SW 1271 (cell line): ENCODE measurements at regions not wholly inside any gene's neighbourhood (a gene's known extent, or its start where the extent isn't known, plus 50 kb on each side); places are given as distances from the start of the nearest gene placed in this dataset.

Experiments used
- DNase-seq, 2 experiments: peaks; one replicate each; lab custom pipeline; 2025; lab: John Stamatoyannopoulos, UW

DNA sequence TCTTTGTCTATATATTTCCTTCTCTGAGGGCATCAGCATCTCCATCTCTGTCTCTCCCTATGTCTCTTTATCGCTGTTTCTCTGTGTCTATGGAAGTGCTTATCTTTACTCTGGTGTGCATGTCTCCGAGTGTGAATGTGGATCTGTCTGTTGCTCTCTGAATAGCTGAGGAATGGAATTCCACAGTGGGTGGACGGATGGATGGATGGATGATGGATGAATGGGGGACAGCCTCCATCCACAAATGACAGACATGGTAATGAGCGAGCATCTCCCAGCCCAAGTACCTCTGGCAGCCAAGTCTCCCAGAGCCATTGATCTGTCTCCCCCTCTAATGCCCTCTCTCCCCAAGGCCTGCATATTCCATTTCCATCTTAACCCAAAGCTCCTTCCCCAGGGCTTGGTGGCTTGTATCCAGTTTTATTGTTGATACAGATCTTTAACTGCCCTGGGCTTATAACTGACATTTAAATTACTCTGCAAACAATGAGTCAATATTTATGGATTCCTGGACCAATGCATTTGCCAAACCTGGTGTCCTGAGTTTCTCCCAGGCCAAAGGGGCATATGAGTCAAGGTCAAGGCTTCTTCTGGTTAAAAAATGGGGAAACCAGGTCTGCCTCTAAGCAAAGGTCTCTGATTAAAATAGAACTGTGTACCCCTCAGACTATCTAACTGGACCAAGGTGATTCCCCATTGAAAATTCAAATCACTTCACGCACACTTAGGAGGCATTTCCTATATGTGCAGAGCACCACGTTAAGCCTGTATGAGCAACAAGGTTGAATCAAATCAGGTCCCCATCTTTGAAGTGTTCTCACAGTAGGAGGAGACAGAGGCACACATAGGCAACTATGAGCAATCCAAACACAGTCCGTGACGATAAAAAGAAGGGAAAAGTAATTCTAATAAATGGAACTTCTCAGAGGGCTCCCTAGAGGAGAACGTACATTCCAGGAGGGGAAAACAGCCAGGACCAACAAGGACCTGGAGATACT, 109.9 kb downstream of the TLE3 start:
- no peak for DNase-seq

DNA sequence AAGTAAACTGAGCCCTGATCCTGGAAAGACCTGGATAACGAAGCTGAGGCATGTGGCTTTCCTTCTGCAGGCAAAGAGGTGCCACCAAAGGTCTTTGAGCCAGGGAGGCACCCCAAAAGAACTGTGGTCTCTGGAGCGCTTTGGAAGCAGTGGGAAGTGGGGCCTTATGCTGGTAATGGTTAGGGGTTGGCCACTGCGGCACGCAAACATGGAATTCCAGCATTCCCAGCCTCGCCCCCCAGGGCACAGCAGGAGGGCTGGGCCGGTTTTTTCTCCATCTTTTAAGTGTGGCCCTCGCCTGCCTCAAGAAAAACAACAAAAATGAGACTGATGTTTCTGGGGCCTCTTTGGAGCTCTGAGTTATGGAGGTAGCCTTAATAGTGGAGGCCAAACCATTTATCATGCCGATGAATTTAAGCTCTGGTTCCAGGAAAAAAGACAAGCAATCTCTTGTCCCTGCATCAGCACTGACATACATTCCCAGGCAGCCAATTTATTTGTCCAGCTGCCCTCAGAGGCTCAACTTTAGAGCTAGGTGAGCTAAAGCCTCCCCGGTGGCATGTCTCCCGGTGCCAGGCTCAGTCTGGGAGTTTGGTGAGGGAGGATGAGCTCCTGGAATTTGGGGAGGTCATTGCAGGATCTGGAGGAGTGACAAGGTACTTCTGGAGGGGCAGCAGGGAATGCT, 109.0 kb downstream of the TLE3 start:
- no peak for DNase-seq

DNA sequence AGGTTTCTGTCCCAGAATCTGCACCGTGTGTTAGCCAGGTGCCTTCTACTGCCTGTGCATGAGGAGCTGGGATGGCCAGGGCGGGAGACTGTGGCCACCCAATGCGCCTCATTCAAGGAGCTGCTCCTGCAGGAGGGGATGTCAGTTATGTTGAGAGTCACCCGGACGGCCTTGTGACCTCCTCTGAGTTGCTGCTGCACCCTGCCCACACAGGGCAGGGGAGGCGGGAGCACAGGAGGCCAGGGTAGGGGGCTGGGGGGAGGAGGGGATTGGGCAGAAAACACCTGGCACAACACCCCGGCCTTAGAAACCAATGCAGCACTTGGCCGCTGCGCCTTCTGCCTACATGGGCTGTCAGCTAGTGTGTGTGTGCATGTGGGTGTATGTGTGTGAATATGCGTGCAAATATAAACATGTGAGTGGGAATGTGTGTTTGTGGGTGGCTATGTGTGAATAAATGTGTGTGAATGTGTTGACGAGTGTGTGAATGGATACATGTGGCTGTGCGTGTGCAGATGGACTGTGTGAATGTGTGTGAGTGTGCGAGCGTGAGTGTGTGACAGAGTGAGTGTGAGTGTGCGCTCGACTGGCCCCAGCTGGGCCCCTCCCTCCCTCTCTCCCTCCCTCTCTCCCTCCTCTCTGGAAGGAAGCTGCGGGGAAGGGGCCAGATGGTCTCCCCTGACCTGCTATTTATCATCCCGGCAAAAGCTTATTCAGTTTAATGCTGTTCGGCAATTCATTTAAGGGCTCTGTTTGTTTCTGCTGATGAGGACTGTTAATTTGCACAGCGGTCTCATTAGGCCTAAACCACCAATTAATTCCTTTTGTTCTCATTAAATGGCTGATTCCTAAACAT, 106.9 kb downstream of the TLE3 start:
- no peak for DNase-seq

DNA sequence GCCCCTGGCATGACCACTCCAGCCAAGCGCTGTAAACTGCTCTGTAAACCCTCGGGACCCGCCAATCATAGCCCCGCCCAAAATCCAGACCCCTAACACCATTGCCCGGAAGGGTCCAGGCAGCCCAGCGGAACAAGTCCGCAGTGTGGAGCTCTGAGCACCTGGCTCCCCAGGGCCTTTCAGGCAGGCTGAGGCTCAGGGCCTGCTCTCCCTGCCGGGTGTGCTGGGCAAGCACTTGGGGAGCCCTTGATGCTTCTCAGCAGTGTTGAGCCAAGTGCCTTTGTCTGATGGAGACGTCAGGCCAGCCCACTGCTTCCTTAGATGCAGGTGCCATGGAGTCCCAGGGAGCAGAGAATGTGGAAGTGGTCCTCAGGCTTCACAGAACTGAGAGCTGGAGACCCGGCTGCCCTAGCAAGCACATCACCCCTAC, 106.2 kb downstream of the TLE3 start:
- DNase-seq: no peak

DNA sequence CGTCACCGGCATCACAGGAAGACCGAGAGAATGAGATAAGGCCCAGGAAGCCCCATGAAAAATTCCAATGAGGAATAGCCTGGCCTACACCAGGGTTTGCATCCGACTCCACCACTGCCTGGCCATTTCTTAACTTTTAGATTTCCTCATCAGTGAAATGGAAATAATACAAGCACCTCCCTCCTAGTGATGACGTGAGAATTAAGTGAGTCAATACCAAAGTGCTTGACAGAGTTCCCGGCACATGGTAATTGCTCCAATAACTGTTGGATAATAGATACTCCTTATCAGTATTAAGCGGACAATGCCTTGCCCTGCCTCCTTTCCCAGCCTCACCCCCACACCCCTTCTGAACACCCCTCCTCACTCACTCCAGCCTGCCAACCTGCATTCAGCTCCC, 105.4 kb downstream of the TLE3 start:
- no peak for DNase-seq

DNA sequence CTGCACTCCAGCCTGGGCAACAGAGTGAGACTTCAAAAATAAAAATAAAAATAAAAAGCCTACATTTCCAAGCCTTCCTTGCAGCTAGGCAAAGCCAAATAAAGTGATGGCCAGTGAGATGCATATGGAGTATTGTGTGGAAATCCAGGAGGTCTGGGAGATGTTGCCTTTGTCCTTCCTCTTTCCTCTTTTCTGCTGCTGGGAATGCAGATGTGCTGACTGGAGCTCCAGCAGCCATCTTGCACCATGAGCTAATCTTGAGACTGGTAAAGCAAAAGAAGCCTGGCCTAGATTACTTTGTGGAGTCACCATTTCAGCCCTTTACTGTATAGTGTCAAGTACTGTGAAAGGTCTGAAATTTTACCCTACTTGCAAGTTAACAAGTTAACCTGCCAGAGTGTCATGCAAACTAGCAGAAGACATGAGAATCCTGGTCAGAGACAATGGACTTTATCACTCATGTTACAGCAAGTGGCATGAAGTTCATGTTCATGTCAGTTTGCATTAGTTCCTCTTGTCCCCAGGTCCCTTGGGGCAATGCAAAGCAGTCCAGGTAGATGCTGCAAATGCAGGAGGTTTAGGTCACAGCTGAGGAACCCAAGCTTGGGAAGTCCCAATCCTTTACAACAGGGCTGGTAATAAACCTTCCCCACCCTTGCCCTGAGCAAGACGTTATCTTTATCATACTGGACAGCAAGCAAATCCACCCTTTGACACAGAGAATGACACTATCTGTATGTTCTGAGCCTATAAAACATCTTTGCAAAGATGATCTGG, 103.1 kb downstream of the TLE3 start:
- no peak for DNase-seq

DNA sequence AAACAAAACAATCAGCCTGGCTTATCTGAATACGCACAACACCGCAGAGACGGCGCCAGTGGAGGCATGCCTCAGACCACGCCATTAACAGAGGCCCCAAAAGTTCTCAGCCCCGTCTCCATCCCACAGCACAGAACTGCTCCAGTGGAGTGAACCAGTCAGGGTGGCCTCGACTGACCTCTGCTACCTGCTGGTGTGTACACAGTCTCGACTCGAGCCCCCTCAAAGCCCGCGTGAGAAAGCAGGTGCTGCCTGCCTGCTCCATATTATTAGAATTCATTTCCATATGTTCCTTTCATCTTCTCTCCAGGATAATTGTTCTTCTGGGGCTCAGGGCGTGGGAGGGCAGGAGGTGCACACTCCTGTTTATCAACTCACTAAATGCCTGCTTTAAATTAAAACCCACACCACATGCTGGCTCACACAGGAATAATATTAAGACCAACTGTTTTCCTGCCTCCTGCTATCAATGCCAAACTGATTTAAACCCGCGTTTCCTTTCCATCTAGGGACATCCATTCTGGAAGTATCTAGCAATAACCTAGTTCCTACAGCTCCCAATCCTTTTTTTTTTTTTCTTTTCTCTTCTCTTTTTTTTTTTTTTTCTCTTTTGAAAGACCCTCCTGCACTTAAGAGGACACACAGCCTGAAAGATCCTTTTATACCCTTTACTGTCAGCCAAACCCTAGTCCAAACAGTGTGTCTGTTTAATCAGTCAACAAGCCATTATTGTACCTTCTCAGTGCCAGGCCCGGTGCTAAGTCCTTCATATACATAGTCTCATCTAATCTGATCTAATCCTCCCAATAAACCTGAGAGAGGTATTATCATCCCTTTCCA, 101.2 kb downstream of the TLE3 start:
- no peak for DNase-seq

DNA sequence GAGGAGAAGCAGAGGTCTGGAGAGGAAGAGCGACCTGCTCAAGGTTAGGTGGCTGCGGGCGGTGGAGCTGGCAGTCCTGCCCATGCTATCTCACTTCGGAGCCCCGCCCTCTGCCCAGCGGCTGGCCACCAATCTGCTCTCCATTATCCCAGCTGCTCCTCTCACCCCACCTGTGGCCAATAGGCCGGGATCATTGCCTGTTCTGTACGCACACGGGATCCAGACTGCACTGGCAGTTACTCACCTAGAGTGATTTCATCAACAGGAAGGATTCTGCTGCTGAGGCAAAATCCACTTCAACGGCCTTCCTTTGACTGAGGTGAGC, 100.6 kb downstream of the TLE3 start:
- DNase-seq: no peak
